ENCODE measurements at regions not wholly inside any gene's neighbourhood (a gene's known extent, or its start where the extent isn't known, plus 50 kb on each side); places are given as distances from the start of the nearest gene placed in this dataset.

GRCh38 chr18:22044474-22045220 is 124.7 kb upstream of the GATA6 start:
- TF ChIP-seq EZH2 (IDR thresholded peaks at IDR 0.05; ENCODE audit: borderline replicate concordance, low read depth, low read length, poor library complexity, severe bottlenecking) (no peak), CTCF (conservative IDR thresholded peaks at IDR 0.05; ENCODE audit: low read depth, low read length) (no peak)

Measured in A673 (cell line).